Vagina (tissue), 2 donors: ENCODE measurements at regions not wholly inside any gene's neighbourhood (a gene's known extent, or its start where the extent isn't known, plus 50 kb on each side); places are given as distances from the start of the nearest gene placed in this dataset.

Experiments
- POLR2A ChIP-seq, 2 donors: fragments of 450-650 bp; IDR thresholded peaks; one replicate each; pipeline ENCODE4 v1.6.1; 2017; ENCODE audit warnings: antibody characterized with exemption in 2 of 2, mild to moderate bottlenecking in 2 of 2, moderate library complexity in 2 of 2
- POLR2AphosphoS5 ChIP-seq, 2 donors: sonication (generic); formaldehyde crosslinking; IDR thresholded peaks; one replicate each; pipeline ENCODE4 v1.9.0; 2017; ENCODE audit warnings: antibody characterized with exemption in 2 of 2, mild to moderate bottlenecking in 2 of 2, low read depth in 1 of 2; ENCODE audit not compliant: insufficient read depth in 1 of 2
- TF ChIP-seq, protein P1 (sequence below), 3 experiments: fragments of 450-650 bp in 2 of 3; fragments of 200-600 bp in 1 of 3; sonication (generic) in 1 of 3; IDR thresholded peaks; one replicate each; pipeline ENCODE4 v1.5.1; 2017 to 2019; ENCODE audit warnings: antibody characterized with exemption in 3 of 3, mild to moderate bottlenecking in 2 of 3, moderate library complexity in 2 of 3

DNA sequence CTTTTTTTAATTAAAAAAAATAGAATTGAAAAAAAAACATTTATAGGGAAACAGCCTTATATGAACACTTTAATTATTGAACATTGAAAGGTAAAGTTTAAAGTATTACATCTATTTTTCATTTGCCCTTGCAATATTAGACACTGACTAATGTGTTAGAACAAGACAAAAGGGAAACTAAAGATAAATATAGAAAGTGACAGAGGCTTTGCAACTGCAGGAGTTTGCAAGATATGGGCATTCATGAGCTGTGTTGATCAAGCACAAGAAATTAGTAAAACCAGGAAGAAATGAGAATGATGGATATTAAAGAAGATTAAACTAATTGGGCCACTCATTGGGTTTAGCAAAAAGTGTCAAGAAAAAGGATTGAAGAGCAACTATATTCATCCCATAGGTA lies 1097.7 kb upstream of the CELF4 start:
- TF ChIP-seq POLR2A (IDR thresholded peaks at IDR 0.05) (no peak), POLR2AphosphoS5 (IDR thresholded peaks at IDR 0.05; ENCODE audit: insufficient read depth in 1 of 2, low read depth in 1 of 2) (no peak)
- TF ChIP-seq, protein P1, sequence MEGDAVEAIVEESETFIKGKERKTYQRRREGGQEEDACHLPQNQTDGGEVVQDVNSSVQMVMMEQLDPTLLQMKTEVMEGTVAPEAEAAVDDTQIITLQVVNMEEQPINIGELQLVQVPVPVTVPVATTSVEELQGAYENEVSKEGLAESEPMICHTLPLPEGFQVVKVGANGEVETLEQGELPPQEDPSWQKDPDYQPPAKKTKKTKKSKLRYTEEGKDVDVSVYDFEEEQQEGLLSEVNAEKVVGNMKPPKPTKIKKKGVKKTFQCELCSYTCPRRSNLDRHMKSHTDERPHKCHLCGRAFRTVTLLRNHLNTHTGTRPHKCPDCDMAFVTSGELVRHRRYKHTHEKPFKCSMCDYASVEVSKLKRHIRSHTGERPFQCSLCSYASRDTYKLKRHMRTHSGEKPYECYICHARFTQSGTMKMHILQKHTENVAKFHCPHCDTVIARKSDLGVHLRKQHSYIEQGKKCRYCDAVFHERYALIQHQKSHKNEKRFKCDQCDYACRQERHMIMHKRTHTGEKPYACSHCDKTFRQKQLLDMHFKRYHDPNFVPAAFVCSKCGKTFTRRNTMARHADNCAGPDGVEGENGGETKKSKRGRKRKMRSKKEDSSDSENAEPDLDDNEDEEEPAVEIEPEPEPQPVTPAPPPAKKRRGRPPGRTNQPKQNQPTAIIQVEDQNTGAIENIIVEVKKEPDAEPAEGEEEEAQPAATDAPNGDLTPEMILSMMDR (IDR thresholded peaks at IDR 0.05), result no peak
